ENCODE measurements at regions not wholly inside any gene's neighbourhood (a gene's known extent, or its start where the extent isn't known, plus 50 kb on each side); places are given as distances from the start of the nearest gene placed in this dataset.
"Not testable (repeated sequence)": the region's sequence is repeated elsewhere in the genome, so short reads cannot be mapped to it uniquely, and the experiment has no call there.

GRCh38 chr10:62696798-62697197, 107.7 kb upstream of the ADO start:
- Histone ChIP-seq H3K4me3 (no peak overlapping the region), H3K4me1 (no peaks in the 10 kb centered on the region), H3K9me3 (peaks cover 11% of the 10 kb centered on the region), H3K27ac (no peak overlapping the region), H3K36me3 (no peaks in the 10 kb centered on the region), H3K27me3 (no peaks in the 10 kb centered on the region)
- no peak for DNase-seq (ENCODE audit: extremely low spot score in 2 of 2)
- intact Hi-C loops (cut with DNase I), result no loop called here
- no peak for TF ChIP-seq POLR2A (IDR thresholded peaks at IDR 0.05)
- TF ChIP-seq, protein P1, sequence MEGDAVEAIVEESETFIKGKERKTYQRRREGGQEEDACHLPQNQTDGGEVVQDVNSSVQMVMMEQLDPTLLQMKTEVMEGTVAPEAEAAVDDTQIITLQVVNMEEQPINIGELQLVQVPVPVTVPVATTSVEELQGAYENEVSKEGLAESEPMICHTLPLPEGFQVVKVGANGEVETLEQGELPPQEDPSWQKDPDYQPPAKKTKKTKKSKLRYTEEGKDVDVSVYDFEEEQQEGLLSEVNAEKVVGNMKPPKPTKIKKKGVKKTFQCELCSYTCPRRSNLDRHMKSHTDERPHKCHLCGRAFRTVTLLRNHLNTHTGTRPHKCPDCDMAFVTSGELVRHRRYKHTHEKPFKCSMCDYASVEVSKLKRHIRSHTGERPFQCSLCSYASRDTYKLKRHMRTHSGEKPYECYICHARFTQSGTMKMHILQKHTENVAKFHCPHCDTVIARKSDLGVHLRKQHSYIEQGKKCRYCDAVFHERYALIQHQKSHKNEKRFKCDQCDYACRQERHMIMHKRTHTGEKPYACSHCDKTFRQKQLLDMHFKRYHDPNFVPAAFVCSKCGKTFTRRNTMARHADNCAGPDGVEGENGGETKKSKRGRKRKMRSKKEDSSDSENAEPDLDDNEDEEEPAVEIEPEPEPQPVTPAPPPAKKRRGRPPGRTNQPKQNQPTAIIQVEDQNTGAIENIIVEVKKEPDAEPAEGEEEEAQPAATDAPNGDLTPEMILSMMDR (IDR thresholded peaks at IDR 0.05), result no peak
- TF ChIP-seq POLR2AphosphoS5 (IDR thresholded peaks at IDR 0.05; ENCODE audit: insufficient read depth in 1 of 2, low read depth in 1 of 2), result no peak

DNA sequence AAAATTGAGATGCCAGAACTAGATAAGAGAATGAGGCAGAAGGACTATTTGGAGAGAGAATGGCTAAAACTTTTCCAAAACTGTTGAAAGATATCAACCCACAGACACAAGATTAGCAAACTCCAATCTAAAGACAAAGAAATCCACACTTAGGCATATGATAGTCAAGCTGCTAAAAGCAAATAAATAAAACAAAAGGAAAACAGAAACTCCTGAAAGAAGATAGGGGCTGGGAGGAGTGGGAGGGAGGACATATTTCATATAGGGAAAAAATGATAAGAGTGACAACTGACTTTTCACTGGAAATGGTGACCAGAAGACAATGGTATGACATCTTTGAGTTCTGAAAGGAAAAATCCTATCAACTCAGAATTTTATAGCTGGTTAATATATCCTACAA, 105.4 kb upstream of the ADO start:
- Histone ChIP-seq H3K27ac (no peak overlapping the region), H3K4me1 (no peaks in the 10 kb centered on the region), H3K4me3 (no peak overlapping the region), H3K9me3 (peaks cover 11% of the 10 kb centered on the region), H3K36me3 (no peaks in the 10 kb centered on the region), H3K27me3 (no peaks in the 10 kb centered on the region)
- DNase-seq (ENCODE audit: extremely low spot score in 2 of 2), result no peak
- TF ChIP-seq POLR2AphosphoS5 (IDR thresholded peaks at IDR 0.05; ENCODE audit: insufficient read depth in 1 of 2, low read depth in 1 of 2), result no peak
- TF ChIP-seq, protein P1 (IDR thresholded peaks at IDR 0.05), result no peak
- TF ChIP-seq POLR2A (IDR thresholded peaks at IDR 0.05), result no peak
- intact Hi-C loops (cut with DNase I), result no loop called here

DNA sequence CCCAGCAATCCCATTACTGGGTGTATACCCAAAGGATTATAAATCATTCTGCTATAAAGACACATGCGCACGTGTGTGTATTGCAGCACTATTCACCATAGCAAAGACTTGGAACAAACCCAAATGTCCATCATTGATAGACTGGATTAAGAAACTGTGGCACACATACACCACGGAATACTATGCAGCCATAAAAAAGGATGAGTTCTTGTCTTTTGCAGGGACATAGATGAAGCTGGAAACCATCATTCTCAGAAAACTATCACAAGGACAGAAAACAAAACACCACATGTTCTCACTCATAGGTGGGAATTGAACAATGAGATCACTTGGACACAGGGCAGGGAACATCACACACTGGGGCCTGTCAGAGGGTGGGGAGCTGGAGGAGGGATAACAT, 100.4 kb upstream of the ADO start:
- H3K27me3 ChIP-seq; H3K4me3 ChIP-seq; DNase-seq (ENCODE audit: extremely low spot score in 2 of 2); intact Hi-C loops (cut with DNase I); H3K27ac ChIP-seq; H3K9me3 ChIP-seq; H3K4me1 ChIP-seq; H3K36me3 ChIP-seq: not testable (repeated sequence)

DNA sequence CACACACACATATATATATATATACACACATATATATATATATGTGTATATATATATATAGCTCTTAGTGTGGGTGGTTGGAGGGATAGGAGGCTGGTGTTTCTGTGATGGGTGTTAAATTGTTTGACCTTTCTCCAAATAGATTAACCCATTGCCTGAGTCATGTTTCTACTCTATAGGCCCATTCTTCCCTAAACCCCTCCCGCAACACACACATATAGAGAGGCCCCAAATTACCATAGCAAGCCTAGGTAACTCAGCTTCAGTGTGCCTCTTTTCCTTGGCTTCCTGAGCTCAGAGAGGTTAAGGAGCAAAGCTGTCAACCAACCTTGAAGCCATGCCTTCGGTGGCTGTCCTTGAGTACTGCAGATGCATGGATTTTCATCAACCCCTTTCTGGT, 98.7 kb upstream of the ADO start:
- no peak overlapping the region for H3K4me3 ChIP-seq
- TF ChIP-seq POLR2AphosphoS5 (IDR thresholded peaks at IDR 0.05; ENCODE audit: insufficient read depth in 1 of 2, low read depth in 1 of 2) (no peak), POLR2A (IDR thresholded peaks at IDR 0.05) (no peak)
- TF ChIP-seq, protein P1 (IDR thresholded peaks at IDR 0.05), result no peak
- H3K9me3 ChIP-seq, result no peaks in the 10 kb centered on the region
- H3K27me3 ChIP-seq, result no peaks in the 10 kb centered on the region
- no peaks in the 10 kb centered on the region for H3K36me3 ChIP-seq
- no peak for DNase-seq (ENCODE audit: extremely low spot score in 2 of 2)
- no peak overlapping the region for H3K27ac ChIP-seq
- H3K4me1 ChIP-seq, result no peaks in the 10 kb centered on the region
- intact Hi-C loops (cut with DNase I), result no loop called here

GRCh38 chr10:62707810-62708209, 96.7 kb upstream of the ADO start:
- TF ChIP-seq, protein P1 (IDR thresholded peaks at IDR 0.05), result no peak
- TF ChIP-seq POLR2A (IDR thresholded peaks at IDR 0.05) (no peak), POLR2AphosphoS5 (IDR thresholded peaks at IDR 0.05; ENCODE audit: insufficient read depth in 1 of 2, low read depth in 1 of 2) (no peak)
- no peak for DNase-seq (ENCODE audit: extremely low spot score in 2 of 2)
- no peak overlapping the region for H3K4me3 ChIP-seq

DNA sequence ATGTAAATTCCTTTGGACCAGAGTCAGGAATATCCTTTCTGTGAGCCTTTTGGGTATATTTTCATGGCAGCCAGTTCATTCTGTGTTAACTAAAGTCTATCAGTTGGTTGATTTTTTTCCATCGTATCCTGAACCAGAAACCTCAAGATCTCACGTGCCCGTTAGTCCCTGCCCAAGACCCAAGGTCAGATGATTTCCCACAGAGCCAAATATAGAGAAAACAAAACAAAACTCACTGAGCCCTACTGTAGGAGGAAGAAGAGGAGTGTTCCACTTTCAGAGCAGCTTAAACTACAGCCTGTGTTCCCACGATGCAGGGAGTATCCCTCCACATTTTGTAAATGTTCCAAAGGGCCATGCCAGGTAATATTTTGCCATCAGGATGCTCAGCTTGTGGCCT, 96.0 kb upstream of the ADO start:
- intact Hi-C loops (cut with DNase I), result no loop called here
- H3K4me1 ChIP-seq, result no peaks in the 10 kb centered on the region
- no peak overlapping the region for H3K27ac ChIP-seq
- no peaks in the 10 kb centered on the region for H3K36me3 ChIP-seq
- no peak for DNase-seq (ENCODE audit: extremely low spot score in 2 of 2)
- no peaks in the 10 kb centered on the region for H3K9me3 ChIP-seq
- TF ChIP-seq POLR2AphosphoS5 (IDR thresholded peaks at IDR 0.05; ENCODE audit: insufficient read depth in 1 of 2, low read depth in 1 of 2) (no peak), POLR2A (IDR thresholded peaks at IDR 0.05) (no peak)
- TF ChIP-seq, protein P1 (IDR thresholded peaks at IDR 0.05), result no peak
- H3K4me3 ChIP-seq, result no peak overlapping the region
- no peaks in the 10 kb centered on the region for H3K27me3 ChIP-seq

More at GRCh38 chr10:62707810-62708209, 96.7 kb upstream of the ADO start:
- Histone ChIP-seq H3K27me3 (no peaks in the 10 kb centered on the region), H3K36me3 (no peaks in the 10 kb centered on the region), H3K4me1 (no peaks in the 10 kb centered on the region), H3K27ac (no peak overlapping the region), H3K9me3 (no peaks in the 10 kb centered on the region)
- intact Hi-C loops (cut with DNase I), result no loop called here
